ENCODE measurements at regions not wholly inside any gene's neighbourhood (a gene's known extent, or its start where the extent isn't known, plus 50 kb on each side); places are given as distances from the start of the nearest gene placed in this dataset.

- CTCF ChIA-PET, result no interaction called here
- no peaks in the 10 kb centered on the region for H3K4me1 ChIP-seq (ENCODE audit: control insufficient read depth, insufficient read depth, low read length)
- BruUV-seq (replicated peaks), result no TSS peak
- ATAC-seq (no peak), DNase-seq (ENCODE audit: low read depth, low spot score) (no peak)
- intact Hi-C loops (cut with micrococcal nuclease; ENCODE audit: unreplicated experiment), result no loop called here
- H3K27ac ChIP-seq (ENCODE audit: low read length), result no peak overlapping the region
- H3K27me3 ChIP-seq (ENCODE audit: control insufficient read depth, insufficient read depth, low read length), result no peaks in the 10 kb centered on the region
- H3K4me3 ChIP-seq (ENCODE audit: low read depth in 2 of 2, low read length in 2 of 2), result no peak overlapping the region
- in situ Hi-C loops (cut with HindIII; ENCODE audit: low pct_unique_long_range_greater_than_20kb, low sequenced_read_pairs), result no loop called here
- no peaks in the 10 kb centered on the region for H3K9me3 ChIP-seq (ENCODE audit: control insufficient read depth, insufficient read depth, low read depth, low read length)
- TF ChIP-seq SIN3A (IDR thresholded peaks at IDR 0.05; ENCODE audit: borderline replicate concordance, insufficient read depth, low read depth, low read length) (no peak), TCF7L2 (IDR thresholded peaks at IDR 0.05; ENCODE audit: low read depth, low read length) (no peak), POLR2AphosphoS5 (IDR thresholded peaks at IDR 0.05; ENCODE audit: low read depth, low read length) (no peak), CTCF (IDR thresholded peaks at IDR 0.05) (no peak)
- TF ChIP-seq, protein P1, sequence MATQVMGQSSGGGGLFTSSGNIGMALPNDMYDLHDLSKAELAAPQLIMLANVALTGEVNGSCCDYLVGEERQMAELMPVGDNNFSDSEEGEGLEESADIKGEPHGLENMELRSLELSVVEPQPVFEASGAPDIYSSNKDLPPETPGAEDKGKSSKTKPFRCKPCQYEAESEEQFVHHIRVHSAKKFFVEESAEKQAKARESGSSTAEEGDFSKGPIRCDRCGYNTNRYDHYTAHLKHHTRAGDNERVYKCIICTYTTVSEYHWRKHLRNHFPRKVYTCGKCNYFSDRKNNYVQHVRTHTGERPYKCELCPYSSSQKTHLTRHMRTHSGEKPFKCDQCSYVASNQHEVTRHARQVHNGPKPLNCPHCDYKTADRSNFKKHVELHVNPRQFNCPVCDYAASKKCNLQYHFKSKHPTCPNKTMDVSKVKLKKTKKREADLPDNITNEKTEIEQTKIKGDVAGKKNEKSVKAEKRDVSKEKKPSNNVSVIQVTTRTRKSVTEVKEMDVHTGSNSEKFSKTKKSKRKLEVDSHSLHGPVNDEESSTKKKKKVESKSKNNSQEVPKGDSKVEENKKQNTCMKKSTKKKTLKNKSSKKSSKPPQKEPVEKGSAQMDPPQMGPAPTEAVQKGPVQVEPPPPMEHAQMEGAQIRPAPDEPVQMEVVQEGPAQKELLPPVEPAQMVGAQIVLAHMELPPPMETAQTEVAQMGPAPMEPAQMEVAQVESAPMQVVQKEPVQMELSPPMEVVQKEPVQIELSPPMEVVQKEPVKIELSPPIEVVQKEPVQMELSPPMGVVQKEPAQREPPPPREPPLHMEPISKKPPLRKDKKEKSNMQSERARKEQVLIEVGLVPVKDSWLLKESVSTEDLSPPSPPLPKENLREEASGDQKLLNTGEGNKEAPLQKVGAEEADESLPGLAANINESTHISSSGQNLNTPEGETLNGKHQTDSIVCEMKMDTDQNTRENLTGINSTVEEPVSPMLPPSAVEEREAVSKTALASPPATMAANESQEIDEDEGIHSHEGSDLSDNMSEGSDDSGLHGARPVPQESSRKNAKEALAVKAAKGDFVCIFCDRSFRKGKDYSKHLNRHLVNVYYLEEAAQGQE (IDR thresholded peaks at IDR 0.05; ENCODE audit: insufficient read depth in 1 of 2, low read depth in 2 of 2, low read length in 1 of 2), result no peak
- H3K36me3 ChIP-seq (ENCODE audit: control insufficient read depth, insufficient read depth, low read length), result no peaks in the 10 kb centered on the region
- POLR2A ChIA-PET, result no interaction called here
Measured at GRCh38 chr12:24047326-24047725, 97.9 kb upstream of the SOX5 start.

- in situ Hi-C loops (cut with HindIII; ENCODE audit: low pct_unique_long_range_greater_than_20kb, low sequenced_read_pairs) (no loop called here), intact Hi-C loops (cut with micrococcal nuclease; ENCODE audit: unreplicated experiment) (no loop called here)
- POLR2A ChIA-PET, result no interaction called here
- Histone ChIP-seq H3K27ac (ENCODE audit: low read length) (no peak overlapping the region), H3K4me3 (ENCODE audit: low read depth in 2 of 2, low read length in 2 of 2) (no peak overlapping the region), H3K36me3 (ENCODE audit: control insufficient read depth, insufficient read depth, low read length) (no peaks in the 10 kb centered on the region), H3K9me3 (ENCODE audit: control insufficient read depth, insufficient read depth, low read depth, low read length) (no peaks in the 10 kb centered on the region), H3K27me3 (ENCODE audit: control insufficient read depth, insufficient read depth, low read length) (no peaks in the 10 kb centered on the region), H3K4me1 (ENCODE audit: control insufficient read depth, insufficient read depth, low read length) (no peaks in the 10 kb centered on the region)
- BruUV-seq (replicated peaks), result no TSS peak
- TF ChIP-seq TCF7L2 (IDR thresholded peaks at IDR 0.05; ENCODE audit: low read depth, low read length), result no peak
- CTCF ChIA-PET, result no interaction called here
- no peak for DNase-seq (ENCODE audit: low read depth, low spot score)
- no peak for ATAC-seq
Measured at GRCh38 chr12:24045816-24046257, 96.4 kb upstream of the SOX5 start.

- no peak for TF ChIP-seq SIN3A (IDR thresholded peaks at IDR 0.05; ENCODE audit: borderline replicate concordance, insufficient read depth, low read depth, low read length)
- TF ChIP-seq CTCF (IDR thresholded peaks at IDR 0.05), result no peak
- no peak for TF ChIP-seq POLR2AphosphoS5 (IDR thresholded peaks at IDR 0.05; ENCODE audit: low read depth, low read length)
- no peak for TF ChIP-seq TCF7L2 (IDR thresholded peaks at IDR 0.05; ENCODE audit: low read depth, low read length)
- TF ChIP-seq, protein P1 (IDR thresholded peaks at IDR 0.05; ENCODE audit: insufficient read depth in 1 of 2, low read depth in 2 of 2, low read length in 1 of 2), result no peak
- no peaks in the 10 kb centered on the region for H3K36me3 ChIP-seq (ENCODE audit: control insufficient read depth, insufficient read depth, low read length)
- no peak for ATAC-seq
Measured at GRCh38 chr12:24044941-24045703, 95.7 kb upstream of the SOX5 start.

More at GRCh38 chr12:24044941-24045703, 95.7 kb upstream of the SOX5 start:
- ChIA-PET POLR2A (no interaction called here), CTCF (no interaction called here)
- intact Hi-C loops (cut with micrococcal nuclease; ENCODE audit: unreplicated experiment) (no loop called here), in situ Hi-C loops (cut with HindIII; ENCODE audit: low pct_unique_long_range_greater_than_20kb, low sequenced_read_pairs) (no loop called here)
- Histone ChIP-seq H3K27me3 (ENCODE audit: control insufficient read depth, insufficient read depth, low read length) (no peaks in the 10 kb centered on the region), H3K27ac (ENCODE audit: low read length) (no peak overlapping the region), H3K9me3 (ENCODE audit: control insufficient read depth, insufficient read depth, low read depth, low read length) (no peaks in the 10 kb centered on the region), H3K4me1 (ENCODE audit: control insufficient read depth, insufficient read depth, low read length) (no peaks in the 10 kb centered on the region), H3K4me3 (ENCODE audit: low read depth in 2 of 2, low read length in 2 of 2) (no peak overlapping the region)
- no peak for DNase-seq (ENCODE audit: low read depth, low spot score)
- no TSS peak for BruUV-seq (replicated peaks)

All from Panc1 (cell line).